ENCODE measurements at regions not wholly inside any gene's neighbourhood (a gene's known extent, or its start where the extent isn't known, plus 50 kb on each side); places are given as distances from the start of the nearest gene placed in this dataset.
"Not testable (repeated sequence)": the region's sequence is repeated elsewhere in the genome, so short reads cannot be mapped to it uniquely, and the experiment has no call there.

DNA sequence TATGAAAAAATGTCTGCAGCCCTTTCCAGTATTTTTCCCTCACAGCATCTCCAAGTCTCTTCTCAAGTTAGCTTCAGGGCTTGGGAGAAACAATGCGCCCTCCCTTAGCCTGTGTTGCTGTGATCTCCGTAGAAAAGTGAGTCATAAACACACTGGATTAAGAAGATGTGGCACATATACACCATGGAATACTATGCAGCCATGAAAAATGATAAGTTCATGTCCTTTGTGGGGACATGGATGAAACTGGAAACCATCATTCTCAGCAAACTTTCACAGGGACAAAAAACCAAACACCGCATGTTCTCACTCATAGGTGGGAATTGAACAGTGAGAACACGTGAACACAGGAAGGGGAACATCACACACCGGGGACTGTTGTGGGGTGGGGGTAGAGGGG, 100.7 kb upstream of the CXorf51B start:
- CTCF ChIA-PET (ENCODE audit: low intra/inter-chr PET ratio, low total read pairs); intact Hi-C loops (cut with micrococcal nuclease; ENCODE audit: unreplicated experiment); in situ Hi-C loops (cut with HindIII; ENCODE audit: extremely low pct_ligation_motif_present, low pct_unique_long_range_greater_than_20kb); H3K9ac ChIP-seq (ENCODE audit: insufficient read depth, low read depth, low read length); H3K36me3 ChIP-seq (replicated peaks in 1 of 2; ENCODE audit: control insufficient read depth in 1 of 2, insufficient read depth in 2 of 2, low read length in 2 of 2); H3K27ac ChIP-seq (ENCODE audit: extremely low read length, insufficient read depth, low read length); BruUV-seq (replicated peaks); H3K27me3 ChIP-seq (ENCODE audit: control insufficient read depth in 1 of 2, insufficient read depth in 2 of 2, low read length in 2 of 2); ATAC-seq; H3K79me2 ChIP-seq (ENCODE audit: insufficient read depth, low read length); H2AFZ ChIP-seq (ENCODE audit: low read length); H3K4me3 ChIP-seq (replicated peaks in 1 of 3; ENCODE audit: insufficient read depth in 1 of 3, low read depth in 2 of 3, low read length in 3 of 3); DNase-seq (ENCODE audit: low spot score); H4K20me1 ChIP-seq (ENCODE audit: insufficient read depth, low read length); H3K4me1 ChIP-seq (ENCODE audit: insufficient read depth, low read length); POLR2A ChIA-PET; FAIRE-seq; H3K4me2 ChIP-seq (ENCODE audit: low read depth, low read length): not testable (repeated sequence)
- peaks cover 58% of the 10 kb centered on the region for H3K9me3 ChIP-seq (ENCODE audit: low read length)
- WGBS (ENCODE audit: low lambda C conversion rate) = 20% methylated on average over 5 of the region's 5 CpGs

DNA sequence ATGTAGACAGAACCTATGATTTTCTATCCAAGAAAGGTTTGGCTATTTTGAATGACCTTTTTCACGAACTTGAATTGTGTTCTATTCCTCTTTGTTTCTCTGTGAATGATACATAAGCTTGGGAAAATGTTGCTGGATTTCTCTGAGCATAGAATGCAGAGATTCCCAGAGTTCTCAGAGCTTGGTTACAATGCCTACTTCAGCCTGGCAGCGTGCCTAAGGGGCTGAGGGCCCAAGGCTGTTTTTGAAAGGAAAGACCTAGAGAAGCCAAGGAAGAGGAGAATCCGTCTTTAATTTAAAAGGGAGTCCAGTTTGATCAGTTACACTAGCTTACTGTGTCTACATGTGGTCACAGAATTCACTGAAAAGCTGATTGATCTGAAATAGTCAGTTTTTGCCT, 55.3 kb upstream of the CXorf51B start:
- no TSS peak for BruUV-seq (replicated peaks)
- Histone ChIP-seq H3K27ac (ENCODE audit: extremely low read length, insufficient read depth, low read length) (no peak overlapping the region), H3K9ac (ENCODE audit: insufficient read depth, low read depth, low read length) (no peak overlapping the region), H3K79me2 (ENCODE audit: insufficient read depth, low read length) (no peaks in the 10 kb centered on the region), H3K27me3 (ENCODE audit: control insufficient read depth in 1 of 2, insufficient read depth in 2 of 2, low read length in 2 of 2) (no peaks in the 10 kb centered on the region), H3K9me3 (ENCODE audit: low read length) (peaks cover 46% of the 10 kb centered on the region), H4K20me1 (ENCODE audit: insufficient read depth, low read length) (no peaks in the 10 kb centered on the region), H3K4me3 (replicated peaks in 1 of 3; ENCODE audit: insufficient read depth in 1 of 3, low read depth in 2 of 3, low read length in 3 of 3) (no peak overlapping the region), H3K4me1 (ENCODE audit: insufficient read depth, low read length) (no peaks in the 10 kb centered on the region), H3K36me3 (replicated peaks in 1 of 2; ENCODE audit: control insufficient read depth in 1 of 2, insufficient read depth in 2 of 2, low read length in 2 of 2) (no peaks in the 10 kb centered on the region), H3K4me2 (ENCODE audit: low read depth, low read length) (no peak overlapping the region), H2AFZ (ENCODE audit: low read length) (no peak overlapping the region)
- in situ Hi-C loops (cut with HindIII; ENCODE audit: extremely low pct_ligation_motif_present, low pct_unique_long_range_greater_than_20kb) (no loop called here), intact Hi-C loops (cut with micrococcal nuclease; ENCODE audit: unreplicated experiment) (no loop called here)
- WGBS (ENCODE audit: low lambda C conversion rate) = 4% methylated on average over 3 of the region's 3 CpGs
- CTCF ChIA-PET (ENCODE audit: low intra/inter-chr PET ratio, low total read pairs) = no interaction called here
- no peak for ATAC-seq
- POLR2A ChIA-PET = no interaction called here
- no peak for FAIRE-seq
- DNase-seq (ENCODE audit: low spot score) = no peak
- no peak for TF ChIP-seq ZEB1 (IDR thresholded peaks at IDR 0.05; ENCODE audit: insufficient replicate concordance, low read depth)
- TF ChIP-seq RFX1 (IDR thresholded peaks at IDR 0.05) = no peak
- TF ChIP-seq ZBTB10 (CRISPR knock-in tag; IDR thresholded peaks at IDR 0.05; ENCODE audit: borderline replicate concordance) = no peak
- no peak for TF ChIP-seq ZNF207 (IDR thresholded peaks at IDR 0.05; ENCODE audit: borderline replicate concordance)
- TF ChIP-seq ZNF232 (CRISPR knock-in tag; IDR thresholded peaks at IDR 0.05; ENCODE audit: borderline replicate concordance) = no peak
- no peak for TF ChIP-seq SMYD3 (CRISPR knock-in tag; IDR thresholded peaks at IDR 0.05)
- TF ChIP-seq, protein P1, sequence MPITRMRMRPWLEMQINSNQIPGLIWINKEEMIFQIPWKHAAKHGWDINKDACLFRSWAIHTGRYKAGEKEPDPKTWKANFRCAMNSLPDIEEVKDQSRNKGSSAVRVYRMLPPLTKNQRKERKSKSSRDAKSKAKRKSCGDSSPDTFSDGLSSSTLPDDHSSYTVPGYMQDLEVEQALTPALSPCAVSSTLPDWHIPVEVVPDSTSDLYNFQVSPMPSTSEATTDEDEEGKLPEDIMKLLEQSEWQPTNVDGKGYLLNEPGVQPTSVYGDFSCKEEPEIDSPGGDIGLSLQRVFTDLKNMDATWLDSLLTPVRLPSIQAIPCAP (CRISPR knock-in tag; IDR thresholded peaks at IDR 0.05; ENCODE audit: low read depth) = no peak
- no peak for TF ChIP-seq ZGPAT (CRISPR knock-in tag; IDR thresholded peaks at IDR 0.05)
- no peak for TF ChIP-seq ZNF644 (CRISPR knock-in tag; IDR thresholded peaks at IDR 0.05; ENCODE audit: low read depth)
- no peak for TF ChIP-seq ATF4 (CRISPR knock-in tag; IDR thresholded peaks at IDR 0.05)

All from HepG2 (cell line).